NCI-H345 treated with DMSO at 0.1 percent for 48 hours (cell line): ENCODE measurements at regions not wholly inside any gene's neighbourhood (a gene's known extent, or its start where the extent isn't known, plus 50 kb on each side); places are given as distances from the start of the nearest gene placed in this dataset.

Source experiments
- DNase-seq: peaks from one replicate; lab custom pipeline; 2025; ENCODE audit not compliant: unreplicated experiment; lab: John Stamatoyannopoulos, UW

DNA sequence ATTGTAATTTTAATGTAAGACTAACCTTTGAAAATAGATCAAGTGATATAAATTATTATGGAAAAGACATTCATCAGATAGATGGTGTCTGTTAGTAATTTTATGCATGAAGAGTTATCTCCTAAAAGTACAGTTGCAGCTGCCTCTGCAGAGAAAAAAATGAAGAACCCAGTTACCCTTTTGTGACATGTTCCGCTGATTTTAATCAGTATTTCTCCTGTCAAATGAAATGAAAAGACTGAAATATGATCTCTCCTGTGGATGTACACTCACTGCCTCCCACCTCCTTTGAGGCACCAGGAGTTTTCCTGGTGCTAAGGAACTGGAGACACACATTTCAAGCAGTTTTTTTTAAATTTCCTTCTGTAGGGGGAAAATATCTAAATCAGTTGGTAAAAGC is 277.4 kb downstream of the KIF4B start:
- no peak for DNase-seq

DNA sequence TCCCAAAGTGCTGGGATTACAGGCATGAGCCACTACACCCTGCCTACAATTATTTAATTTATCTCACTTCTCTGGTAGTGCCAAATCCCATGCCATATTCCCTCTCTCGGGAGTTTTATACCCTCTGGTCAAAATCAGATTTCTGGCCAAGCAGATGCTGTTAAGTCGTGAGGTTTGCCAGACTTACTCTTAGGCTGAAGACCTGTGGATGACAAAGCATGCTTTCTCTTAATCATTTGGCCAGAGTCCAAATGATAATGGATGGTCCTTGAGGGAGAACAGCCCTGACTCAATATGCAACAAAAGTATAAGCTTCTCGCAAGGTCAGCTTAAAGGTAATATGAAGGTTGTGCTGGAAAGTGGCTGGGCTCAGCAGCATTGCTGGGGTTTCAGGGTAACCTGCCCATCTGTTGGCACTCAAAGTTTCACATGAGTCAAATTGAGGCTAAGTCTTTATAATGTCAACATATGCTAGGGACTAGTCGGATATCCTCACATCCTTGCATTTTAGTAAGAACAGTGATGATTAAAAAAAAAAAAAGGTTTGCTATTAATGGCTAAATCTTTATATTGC is 280.1 kb downstream of the KIF4B start:
- no peak for DNase-seq

DNA sequence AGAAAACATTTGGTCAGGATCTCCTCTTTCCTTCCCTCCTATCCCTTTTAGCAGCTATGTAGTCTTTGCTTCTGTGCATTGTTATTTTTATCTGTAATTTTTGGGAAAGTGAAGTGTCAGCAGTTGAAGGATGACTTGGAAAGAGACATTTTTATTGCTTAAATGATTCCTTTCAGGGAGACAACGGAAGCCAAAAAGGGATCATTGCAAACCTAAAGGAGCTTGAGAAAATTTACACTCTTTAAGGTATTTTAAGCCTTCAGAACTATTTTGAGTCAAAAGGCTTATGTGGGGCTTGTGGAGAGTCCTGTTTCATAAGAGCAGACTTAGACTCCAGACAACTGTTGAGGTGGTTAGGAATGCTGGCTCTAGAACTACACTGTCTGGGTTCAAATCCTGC is 281.6 kb downstream of the KIF4B start:
- DNase-seq, result no peak

DNA sequence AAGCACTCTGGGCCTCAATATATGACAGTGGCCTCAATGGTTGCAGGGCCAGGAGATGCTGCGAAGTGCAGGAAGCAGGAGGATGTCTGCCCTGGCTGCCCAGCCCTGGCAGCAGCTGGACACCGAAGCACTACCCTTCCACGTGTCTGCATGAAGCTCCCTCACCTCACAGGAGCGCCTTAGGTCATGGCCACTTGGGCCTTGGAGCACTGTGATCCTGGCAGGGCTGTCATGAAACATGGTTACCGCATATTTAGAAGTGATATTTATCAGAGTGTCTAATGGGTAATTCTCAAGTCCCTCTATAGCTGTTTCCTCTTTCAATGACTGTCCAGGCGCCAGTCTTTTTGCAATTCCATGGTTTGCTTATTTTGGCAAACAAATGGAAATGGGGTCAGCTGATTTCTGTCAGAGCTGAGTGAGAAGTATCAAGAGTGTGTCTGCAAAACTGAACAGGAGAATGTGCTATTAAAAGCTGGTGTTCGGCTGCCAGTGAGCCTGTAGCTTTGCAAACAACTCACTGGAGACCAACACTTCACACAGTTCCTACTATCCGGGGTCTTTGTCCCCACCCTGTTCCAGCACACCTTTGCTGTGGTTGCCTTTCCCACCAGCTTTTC is 285.9 kb downstream of the KIF4B start:
- DNase-seq, result no peak

DNA sequence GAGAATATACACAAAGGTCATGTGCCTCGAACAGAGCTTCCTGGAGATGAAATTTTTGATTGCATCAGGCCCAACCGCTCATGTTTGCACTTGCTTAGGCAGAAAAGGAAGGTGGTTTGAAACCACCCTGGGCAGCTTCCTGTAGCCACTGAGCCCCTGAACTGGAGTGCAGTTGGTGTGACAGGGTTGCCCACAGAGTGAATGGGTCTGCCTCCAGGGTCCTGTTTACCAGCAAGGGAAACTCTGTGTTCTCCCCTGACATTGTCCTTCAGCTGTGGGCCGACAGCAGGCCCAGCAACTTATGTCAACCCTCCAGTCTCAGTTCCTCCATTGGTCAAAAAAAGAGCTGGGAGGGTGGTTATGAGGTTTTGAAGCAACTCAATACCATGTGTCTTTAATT is 289.6 kb downstream of the KIF4B start:
- DNase-seq, result no peak

DNA sequence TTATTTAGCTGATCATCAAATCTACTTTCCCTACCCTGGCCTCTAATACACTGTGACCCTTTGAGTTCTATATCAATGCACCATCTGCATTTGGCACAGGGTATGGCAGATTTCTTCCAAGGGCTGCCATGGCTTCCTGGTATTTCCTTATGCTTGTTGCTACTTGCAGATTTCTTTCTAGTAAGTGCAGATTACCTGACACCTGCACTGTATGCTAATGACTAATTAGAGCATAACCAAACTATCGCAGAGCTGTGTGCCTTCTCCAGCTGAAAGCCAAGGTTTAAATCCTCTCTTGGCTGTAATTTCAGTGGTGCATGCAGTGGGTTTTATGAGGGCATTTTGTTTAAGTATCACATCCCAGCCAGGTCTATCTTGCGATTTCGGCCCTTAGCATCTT is 293.7 kb downstream of the KIF4B start:
- no peak for DNase-seq

DNA sequence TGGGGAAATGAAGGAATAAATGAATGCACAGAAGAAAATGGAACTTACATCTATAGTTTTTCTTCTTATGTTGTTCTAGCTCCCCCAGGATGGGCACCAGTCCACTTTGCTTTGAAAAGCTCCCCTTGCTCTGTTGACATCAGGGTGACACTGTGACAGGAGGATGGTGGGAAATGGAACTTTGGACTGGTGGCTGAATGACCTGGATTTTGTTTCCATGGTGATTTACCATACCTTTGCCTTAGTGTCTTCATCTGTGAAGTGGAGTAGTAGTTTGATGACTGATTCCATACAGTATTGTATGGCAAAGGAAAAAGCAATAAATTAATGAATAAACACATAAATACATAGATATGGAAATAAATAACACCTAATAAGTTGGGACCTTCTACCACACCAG is 294.7 kb downstream of the KIF4B start:
- no peak for DNase-seq

DNA sequence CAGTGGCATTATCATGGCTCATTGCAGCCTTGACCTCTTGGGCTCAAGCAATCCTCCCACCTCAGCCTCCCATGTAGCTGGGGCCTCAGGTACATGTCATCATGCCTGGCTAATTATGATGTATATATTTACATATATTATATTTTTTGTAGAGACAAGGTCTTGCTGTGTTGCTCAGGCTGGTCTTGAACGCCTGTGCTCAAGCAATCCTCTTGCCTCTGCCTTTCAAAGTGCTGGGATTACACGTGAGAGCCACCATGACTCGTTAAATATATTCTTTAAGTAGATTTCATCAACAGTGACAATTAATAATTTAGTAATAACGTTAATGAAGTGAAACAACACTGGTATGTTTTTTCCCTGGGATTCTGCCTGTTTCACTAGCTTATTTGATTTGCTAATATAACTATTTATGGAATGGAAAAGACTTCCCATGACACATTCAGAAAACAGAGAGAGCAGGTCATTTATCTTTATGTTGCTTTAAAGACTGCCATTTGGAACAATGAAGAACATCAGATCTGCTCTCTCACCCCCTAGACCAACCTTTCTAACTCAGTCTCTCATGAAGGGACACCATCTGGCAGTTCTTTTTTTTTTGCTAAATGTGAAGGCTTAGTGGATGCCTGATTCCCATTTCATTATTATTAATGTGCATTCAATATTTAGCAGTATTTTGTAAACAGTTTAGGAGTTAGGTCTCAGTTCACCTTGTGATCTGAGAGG is 295.6 kb downstream of the KIF4B start:
- DNase-seq, result no peak

DNA sequence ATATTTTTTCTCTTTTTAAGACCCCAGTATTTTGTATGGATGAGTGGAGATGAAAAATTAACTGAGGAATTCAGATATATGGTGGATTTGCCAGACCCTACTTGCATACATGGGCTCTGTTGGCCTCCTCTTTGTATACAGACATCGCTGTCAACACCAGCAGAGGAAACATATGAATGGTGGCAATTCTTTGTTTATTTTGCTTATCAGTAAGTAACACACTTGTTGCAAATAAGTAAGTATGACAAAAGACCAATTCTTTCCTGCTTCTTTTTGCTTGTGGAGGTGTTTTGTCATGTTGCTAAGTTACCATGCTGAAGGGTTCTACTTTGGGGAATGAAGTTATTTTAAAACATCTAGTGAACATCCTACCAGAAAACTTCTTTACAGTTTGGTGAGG is 298.2 kb downstream of the KIF4B start:
- no peak for DNase-seq

DNA sequence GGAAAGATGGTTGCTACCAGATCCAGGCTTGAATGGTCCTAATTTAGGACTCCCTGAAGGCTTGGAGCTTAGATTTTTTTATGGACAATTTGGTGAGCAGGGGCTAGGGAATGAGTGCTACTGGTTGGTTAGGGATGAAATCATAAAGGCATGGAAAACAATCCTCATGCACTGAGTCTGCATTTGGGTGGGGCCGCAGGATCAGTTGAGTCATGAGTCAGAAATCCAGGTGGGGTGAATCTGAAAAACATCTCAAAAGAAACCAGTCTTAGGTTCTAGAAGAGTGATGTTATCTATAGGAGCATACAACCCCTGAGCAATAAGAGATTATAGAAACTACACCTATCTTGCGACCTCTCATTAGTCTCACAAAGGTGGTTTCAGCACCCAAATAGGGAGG is 300.0 kb downstream of the KIF4B start:
- DNase-seq, result no peak

DNA sequence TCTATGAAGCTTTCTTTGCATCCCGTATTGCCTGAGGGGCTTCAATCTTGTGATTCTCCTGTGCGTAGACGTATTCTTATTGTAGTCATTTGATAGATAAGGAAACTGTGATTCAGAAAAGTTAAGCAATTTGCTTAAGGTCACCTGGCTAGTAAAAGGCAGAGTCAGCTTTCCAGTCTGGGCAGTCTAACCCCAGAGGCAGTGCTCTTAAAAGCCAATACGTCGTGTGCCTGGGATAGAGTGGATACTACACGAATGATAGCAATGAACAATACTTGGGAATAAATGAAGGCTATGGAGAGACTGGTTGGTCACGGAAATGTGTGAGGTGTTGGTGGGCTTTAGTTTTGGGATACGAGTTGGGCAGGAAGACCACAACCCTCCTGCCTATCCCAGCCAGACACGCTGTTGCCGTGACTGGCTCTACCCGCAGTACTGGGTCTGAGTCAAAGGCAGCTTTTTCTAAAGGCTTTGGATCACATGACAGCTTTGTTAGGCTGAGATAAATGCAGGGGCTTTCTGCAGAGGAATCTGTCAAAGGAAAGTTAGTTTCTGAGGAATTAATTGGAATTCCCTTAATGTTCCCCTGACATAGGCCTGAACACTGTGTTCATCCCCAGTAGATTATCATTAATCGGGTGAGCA is 302.6 kb downstream of the KIF4B start:
- DNase-seq, result no peak

DNA sequence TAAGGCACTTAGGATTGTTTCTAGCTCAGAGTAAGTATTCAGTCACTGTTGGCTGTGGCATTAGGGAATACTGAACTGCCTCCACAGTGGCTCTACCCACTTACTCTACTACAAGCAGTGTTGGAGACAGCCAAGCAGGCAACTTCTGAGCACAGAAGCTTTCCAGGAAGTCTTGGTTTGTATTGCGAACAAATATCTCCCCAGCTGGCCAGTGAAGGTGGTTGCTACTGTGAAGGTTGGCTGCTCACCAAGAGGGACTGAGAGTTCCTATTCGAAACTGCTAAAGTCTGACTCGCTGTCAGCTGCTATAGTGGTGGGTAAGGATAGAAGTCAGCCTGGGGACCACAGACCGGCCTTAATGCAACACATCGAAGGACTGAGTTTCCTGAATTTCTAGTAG is 319.1 kb downstream of the KIF4B start:
- no peak for DNase-seq

DNA sequence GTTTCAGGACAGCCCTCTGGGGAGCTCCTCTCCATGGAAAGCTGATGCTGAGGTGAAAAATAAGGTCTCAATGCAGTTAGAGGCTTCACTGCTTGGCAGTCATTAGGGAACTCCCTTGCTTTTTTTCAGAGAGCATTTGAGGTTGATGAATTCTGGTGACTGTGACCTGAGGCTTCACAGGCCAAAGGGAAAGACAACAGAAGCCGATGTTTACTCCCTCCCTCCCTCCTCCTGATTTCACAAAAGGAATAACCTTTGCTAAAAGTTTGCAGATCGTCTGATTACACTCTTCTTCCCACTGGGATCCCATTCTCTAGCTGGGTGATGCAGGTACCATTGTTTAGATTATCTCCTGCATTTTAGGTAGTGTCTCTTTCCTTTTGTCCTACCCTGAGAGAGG is 329.4 kb downstream of the KIF4B start:
- no peak for DNase-seq

DNA sequence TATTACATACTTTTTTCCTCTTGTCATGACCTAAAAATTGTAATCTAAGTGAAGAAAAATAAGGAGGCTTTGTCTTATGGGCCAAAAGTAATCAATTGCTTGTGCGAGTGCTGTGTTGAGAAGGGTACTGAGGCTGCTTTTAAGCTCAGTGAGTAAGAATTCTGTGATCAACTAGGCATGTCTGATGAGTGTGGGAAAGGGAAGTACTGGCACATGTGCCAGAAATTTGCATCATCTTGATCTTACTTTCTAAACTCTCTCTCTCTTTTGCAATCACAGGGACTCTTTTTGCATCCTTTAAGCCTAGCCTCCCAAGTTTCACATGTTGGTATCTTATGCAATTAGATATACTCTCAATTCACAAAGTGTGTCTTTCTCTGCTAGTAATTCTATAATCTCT is 329.9 kb downstream of the KIF4B start:
- no peak for DNase-seq

DNA sequence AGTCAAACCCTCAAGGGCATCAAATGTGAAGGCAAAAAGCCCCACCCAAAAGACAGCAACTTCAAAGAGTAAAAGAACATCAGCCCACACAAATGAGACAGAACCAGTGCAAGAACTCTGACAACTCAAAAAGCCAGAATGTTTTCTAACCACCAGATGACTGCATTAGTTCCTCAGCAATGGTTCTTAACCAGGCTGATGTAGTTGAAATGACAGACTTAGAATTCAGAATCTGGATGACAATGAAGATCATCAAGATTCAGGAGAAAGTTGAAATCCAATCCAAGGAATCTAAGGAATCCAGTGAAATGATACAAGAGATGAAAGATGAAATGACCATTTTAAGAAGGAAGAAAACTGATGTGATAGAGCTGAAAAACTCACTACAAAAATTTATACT is 339.7 kb downstream of the KIF4B start:
- DNase-seq, result no peak

DNA sequence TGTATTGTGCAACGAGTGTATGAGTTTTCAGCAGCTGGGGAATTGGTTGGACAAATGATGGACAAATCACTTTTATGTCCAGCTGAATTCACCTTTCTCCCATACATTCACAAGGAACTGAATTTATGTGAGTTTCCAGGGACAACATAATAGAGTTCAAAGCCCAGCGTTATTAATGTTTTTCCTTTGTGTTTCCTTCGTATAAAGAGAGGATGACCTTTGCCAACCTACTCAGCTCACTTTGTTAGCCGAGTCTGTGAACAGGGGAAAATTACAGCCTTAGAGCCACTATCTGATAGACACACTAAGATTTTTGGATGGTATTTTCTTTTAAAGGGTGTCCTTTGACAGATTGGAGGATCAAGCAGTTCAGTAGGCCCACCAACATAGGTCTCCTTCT is 352.5 kb downstream of the KIF4B start:
- no peak for DNase-seq

DNA sequence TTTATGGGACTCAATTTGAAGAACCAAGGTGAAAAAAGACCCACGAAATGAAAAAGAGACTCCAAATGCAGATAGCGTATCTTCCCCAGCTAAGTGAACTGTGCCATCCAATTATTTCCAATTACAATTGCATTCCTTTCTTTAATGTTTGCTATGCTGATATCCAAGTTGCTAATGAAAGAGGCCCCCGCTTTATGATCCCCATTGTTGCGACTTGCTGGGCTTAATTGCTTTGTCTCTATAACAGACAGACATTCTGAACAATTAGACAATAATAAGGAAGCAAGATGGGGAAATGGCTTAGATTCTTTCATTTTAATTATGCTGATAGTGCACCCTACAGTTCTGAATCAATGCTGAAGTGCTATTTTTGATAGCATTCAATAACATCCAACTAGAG is 354.3 kb downstream of the KIF4B start:
- DNase-seq, result no peak

DNA sequence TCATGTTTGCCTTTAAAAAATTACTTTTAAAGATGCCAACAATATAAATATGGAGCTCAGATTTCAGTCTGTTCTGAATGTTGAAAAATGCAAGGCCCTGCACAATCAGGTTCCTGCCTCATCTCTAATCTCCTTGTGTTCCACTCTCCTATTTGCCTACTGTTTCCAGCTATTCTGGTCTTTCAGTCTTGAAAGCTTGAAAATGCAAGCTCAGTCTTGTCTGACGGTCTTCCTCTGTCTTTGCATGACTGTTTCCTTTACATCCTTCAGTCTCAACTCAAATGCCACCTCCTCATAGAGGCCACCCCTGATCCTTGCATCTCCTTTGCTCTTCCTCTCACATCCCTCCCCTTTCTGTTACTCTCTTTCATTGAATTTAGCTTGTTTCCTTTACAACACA is 354.9 kb downstream of the KIF4B start:
- no peak for DNase-seq

DNA sequence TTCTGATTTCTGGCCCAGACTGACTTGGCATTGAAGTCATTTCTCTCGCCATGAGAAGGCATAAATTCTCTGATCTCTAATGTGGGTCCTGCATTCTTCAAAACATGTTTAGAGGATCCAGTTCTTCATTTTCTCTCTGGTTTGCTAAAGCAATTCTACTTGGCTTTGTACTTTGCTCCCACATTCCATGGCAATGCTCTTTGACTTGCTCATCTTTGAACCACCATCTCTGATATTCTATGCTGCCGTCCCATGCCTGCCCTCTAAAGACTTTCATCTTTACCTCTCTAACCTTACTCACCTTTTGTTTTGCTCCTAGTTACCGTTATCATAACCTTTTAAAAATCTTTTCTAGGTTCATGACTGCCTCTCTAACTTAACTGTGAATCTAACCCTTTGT is 366.9 kb downstream of the KIF4B start:
- no peak for DNase-seq

DNA sequence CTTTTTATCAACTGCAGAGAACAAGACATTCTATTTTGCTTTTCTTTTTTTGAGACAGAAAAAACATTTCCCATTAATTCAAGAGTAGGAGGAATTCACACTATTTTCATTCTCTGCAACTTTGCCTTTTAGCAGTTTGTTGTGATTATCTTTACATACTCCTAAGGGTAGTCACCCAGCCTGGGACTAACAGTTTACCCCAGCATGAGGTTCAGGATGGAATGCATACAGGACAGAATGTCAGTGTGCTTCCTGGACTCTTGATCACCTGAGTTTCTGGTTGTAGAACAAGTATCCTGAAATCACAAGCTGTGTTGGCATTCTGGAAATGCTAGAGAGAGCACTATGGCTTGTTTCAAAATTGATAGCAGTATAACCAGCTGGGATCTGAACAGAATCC is 368.1 kb downstream of the KIF4B start:
- DNase-seq, result no peak

DNA sequence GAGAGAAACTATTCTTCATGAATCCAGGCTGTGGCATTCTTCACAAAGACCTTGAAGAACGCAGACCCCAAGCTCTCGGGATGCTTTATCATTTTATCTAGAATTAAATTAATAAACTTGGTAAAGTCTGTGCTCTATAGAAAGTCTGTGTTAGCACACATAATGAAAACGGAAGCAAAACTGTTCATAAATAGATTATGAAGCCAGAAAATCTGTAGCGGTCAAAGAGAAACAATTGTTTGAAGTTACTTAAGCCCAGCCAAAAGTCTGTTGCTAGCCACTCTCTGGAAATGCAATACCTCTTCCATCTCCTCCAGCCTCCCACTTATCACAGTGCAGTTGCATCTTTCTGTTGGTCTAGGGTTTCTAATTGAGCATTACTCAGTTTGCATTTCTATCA is 375.9 kb downstream of the KIF4B start:
- DNase-seq, result no peak

DNA sequence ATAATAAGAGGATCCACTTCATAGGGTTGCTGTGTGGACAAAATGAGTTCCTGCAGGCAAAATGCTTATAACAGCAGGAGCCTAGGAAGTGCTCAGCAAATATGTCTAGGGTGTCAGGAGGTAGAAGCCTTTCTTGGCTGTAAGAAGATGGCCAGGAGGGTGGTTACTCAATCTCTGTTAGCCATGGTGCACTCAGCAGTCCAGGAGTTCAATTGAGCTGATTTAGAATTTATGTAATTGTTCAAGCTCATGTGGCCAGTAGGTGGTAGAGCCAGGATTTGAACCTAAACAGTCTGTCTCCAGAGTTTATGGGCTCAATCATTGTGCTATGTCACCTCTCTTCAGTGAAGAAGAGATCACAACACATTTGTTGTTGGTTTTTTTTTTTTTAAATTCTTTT is 381.2 kb downstream of the KIF4B start:
- no peak for DNase-seq
